Activated CD4-positive, alpha-beta T cell treated with anti-CD3 and anti-CD28 coated beads for 36 hours (primary cell): ENCODE measurements at regions not wholly inside any gene's neighbourhood (a gene's known extent, or its start where the extent isn't known, plus 50 kb on each side); places are given as distances from the start of the nearest gene placed in this dataset.

ENCODE experiments used
- ATAC-seq: fragments of 200-7000 bp; cut with Tn5 transposase; one replicate; pipeline ENCODE4 v1.10.0; 2021; ENCODE audit warnings: mild to moderate bottlenecking, moderate library complexity
- CTCF ChIA-PET: fragments of 350-600 bp; sonication (Branson Sonifier 250); formaldehyde crosslinking; loops from one replicate; lab custom pipeline; 2021; ENCODE audit warnings: antibody characterized with exemption; lab: Charles Lee
- POLR2A ChIA-PET: fragments of 350-600 bp; sonication (Branson Sonifier 250); formaldehyde crosslinking; loops from one replicate; lab custom pipeline; 2021; ENCODE audit warnings: antibody characterized with exemption, inconsistent platforms; lab: Charles Lee
- DNase-seq: peaks from one replicate; pipeline ENCODE4 v3.0.0-alpha.2; 2020
- H3K27ac Mint-ChIP-seq: one replicate; pipeline ENCODE4 v1.8.0; 2021; ENCODE audit warnings: mixed read lengths
- H3K27me3 Mint-ChIP-seq: one replicate; pipeline ENCODE4 v1.8.0; 2021; ENCODE audit warnings: mixed read lengths
- H3K36me3 Mint-ChIP-seq: one replicate; pipeline ENCODE4 v1.8.0; 2021; ENCODE audit warnings: low read depth, mixed read lengths
- H3K4me1 Mint-ChIP-seq: one replicate; pipeline ENCODE4 v1.8.0; 2021; ENCODE audit warnings: mixed read lengths
- H3K4me3 Mint-ChIP-seq: one replicate; pipeline ENCODE4 v1.8.0; 2021; ENCODE audit warnings: mild to moderate bottlenecking, moderate library complexity, mixed read lengths
- H3K9me3 Mint-ChIP-seq: one replicate; pipeline ENCODE4 v1.8.0; 2021; ENCODE audit warnings: low read depth, mixed read lengths
- intact Hi-C, 2 experiments: fragments of 100-400 bp; cut with DNase I in 1 of 2; cut with micrococcal nuclease in 1 of 2; formaldehyde crosslinking; loops; one replicate each; pipeline versions ENCODE4 v1.14.2 to v1.15.1; 2022 to 2024; cut with DNase I, micrococcal nuclease

GRCh38 chr18:60794802-60795201, 422.2 kb upstream of the MC4R start:
- ATAC-seq, result no peak
- no peak for DNase-seq
- POLR2A ChIA-PET, result no interaction called here
- intact Hi-C loops, result loop anchor here in 1 of 2 experiments (10.0 kb wide), 1 partner anchor 60 kb away; no protein-coding TSS in a partner anchor
- CTCF ChIA-PET, result no interaction called here
- no peak overlapping the region for H3K4me3 Mint-ChIP-seq
- H3K36me3 Mint-ChIP-seq, result no peaks in the 10 kb centered on the region
- no peak overlapping the region for H3K27ac Mint-ChIP-seq
- peaks cover 7% of the 10 kb centered on the region for H3K9me3 Mint-ChIP-seq
- no peaks in the 10 kb centered on the region for H3K27me3 Mint-ChIP-seq
- no peaks in the 10 kb centered on the region for H3K4me1 Mint-ChIP-seq

GRCh38 chr18:60804415-60804814, 431.8 kb upstream of the MC4R start:
- no peak overlapping the region for H3K27ac Mint-ChIP-seq

GRCh38 chr18:60809937-60810336, 437.4 kb upstream of the MC4R start:
- H3K27me3 Mint-ChIP-seq, result no peaks in the 10 kb centered on the region
- no peaks in the 10 kb centered on the region for H3K4me1 Mint-ChIP-seq
- intact Hi-C loops, result no loop called here
- no peak for DNase-seq
- ChIA-PET POLR2A (no interaction called here), CTCF (interaction anchor here (0.7 kb wide), 1 partner anchor 9 kb away, joined by 3 read pairs; no protein-coding TSS in a partner anchor)
- H3K4me3 Mint-ChIP-seq, result no peak overlapping the region
- no peak overlapping the region for H3K27ac Mint-ChIP-seq
- no peaks in the 10 kb centered on the region for H3K9me3 Mint-ChIP-seq
- H3K36me3 Mint-ChIP-seq, result no peaks in the 10 kb centered on the region
- no peak for ATAC-seq

More at GRCh38 chr18:60804415-60804814, 431.8 kb upstream of the MC4R start:
- Mint-ChIP-seq H3K4me1 (no peaks in the 10 kb centered on the region), H3K27me3 (no peaks in the 10 kb centered on the region), H3K4me3 (no peak overlapping the region), H3K9me3 (peaks cover 1% of the 10 kb centered on the region), H3K36me3 (no peaks in the 10 kb centered on the region)
- DNase-seq (no peak), ATAC-seq (no peak)
- intact Hi-C loops, result no loop called here
- CTCF ChIA-PET, result no interaction called here
- POLR2A ChIA-PET, result no interaction called here

GRCh38 chr18:60812921-60813320, 440.3 kb upstream of the MC4R start:
- Mint-ChIP-seq H3K4me3 (no peak overlapping the region), H3K4me1 (no peaks in the 10 kb centered on the region), H3K9me3 (peaks cover 6% of the 10 kb centered on the region), H3K27ac (no peak overlapping the region), H3K36me3 (no peaks in the 10 kb centered on the region), H3K27me3 (no peaks in the 10 kb centered on the region)
- ATAC-seq, result no peak
- DNase-seq, result no peak
- intact Hi-C loops, result no loop called here
- ChIA-PET POLR2A (interaction anchor here (0.6 kb wide), 1 partner anchor 599 kb away, joined by 3 read pairs; no protein-coding TSS in a partner anchor), CTCF (no interaction called here)

- Mint-ChIP-seq H3K27ac (no peak overlapping the region), H3K27me3 (no peaks in the 10 kb centered on the region), H3K4me3 (no peak overlapping the region), H3K9me3 (no peaks in the 10 kb centered on the region), H3K36me3 (no peaks in the 10 kb centered on the region), H3K4me1 (no peaks in the 10 kb centered on the region)
- intact Hi-C loops, result no loop called here
- ChIA-PET POLR2A (no interaction called here), CTCF (interaction anchor here (0.6 kb wide), 1 partner anchor 154 kb away, joined by 3 read pairs; no protein-coding TSS in a partner anchor)
- DNase-seq (no peak), ATAC-seq (no peak)
Measured at GRCh38 chr18:60826346-60826745, 453.8 kb upstream of the MC4R start.

GRCh38 chr18:60831971-60832370, 459.4 kb upstream of the MC4R start:
- Mint-ChIP-seq H3K27me3 (no peaks in the 10 kb centered on the region), H3K36me3 (no peaks in the 10 kb centered on the region), H3K4me1 (no peaks in the 10 kb centered on the region), H3K27ac (no peak overlapping the region), H3K4me3 (no peak overlapping the region), H3K9me3 (peaks cover 6% of the 10 kb centered on the region)
- ATAC-seq, result no peak
- CTCF ChIA-PET, result no interaction called here
- POLR2A ChIA-PET, result no interaction called here
- no peak for DNase-seq
- intact Hi-C loops, result no loop called here

- Mint-ChIP-seq H3K4me3 (no peak overlapping the region), H3K4me1 (no peaks in the 10 kb centered on the region), H3K9me3 (peaks cover 20% of the 10 kb centered on the region), H3K36me3 (no peaks in the 10 kb centered on the region), H3K27ac (no peak overlapping the region), H3K27me3 (no peaks in the 10 kb centered on the region)
- ChIA-PET CTCF (interaction anchor here (1.1 kb wide), 1 partner anchor 27 kb away, joined by 3 read pairs; no protein-coding TSS in a partner anchor), POLR2A (no interaction called here)
- intact Hi-C loops, result no loop called here
- DNase-seq, result no peak
- no peak for ATAC-seq
Measured at GRCh38 chr18:60838677-60839076, 466.1 kb upstream of the MC4R start.

- Mint-ChIP-seq H3K27ac (no peak overlapping the region), H3K36me3 (no peaks in the 10 kb centered on the region), H3K27me3 (no peaks in the 10 kb centered on the region), H3K4me3 (no peak overlapping the region), H3K9me3 (peaks cover 13% of the 10 kb centered on the region), H3K4me1 (no peaks in the 10 kb centered on the region)
- CTCF ChIA-PET, result no interaction called here
- intact Hi-C loops, result no loop called here
- POLR2A ChIA-PET, result no interaction called here
- no peak for ATAC-seq
- DNase-seq, result no peak
Measured at GRCh38 chr18:60846396-60846795, 473.8 kb upstream of the MC4R start.

- intact Hi-C loops, result no loop called here
- no peak for DNase-seq
- ChIA-PET POLR2A (no interaction called here), CTCF (no interaction called here)
- Mint-ChIP-seq H3K9me3 (peaks cover 3% of the 10 kb centered on the region), H3K27ac (no peak overlapping the region), H3K36me3 (no peaks in the 10 kb centered on the region), H3K4me1 (no peaks in the 10 kb centered on the region), H3K27me3 (no peaks in the 10 kb centered on the region), H3K4me3 (no peak overlapping the region)
- ATAC-seq, result no peak
Measured at GRCh38 chr18:60847517-60847916, 474.9 kb upstream of the MC4R start.

GRCh38 chr18:60861575-60861974, 471.7 kb upstream of the CDH20 start:
- Mint-ChIP-seq H3K36me3 (no peaks in the 10 kb centered on the region), H3K27ac (no peak overlapping the region), H3K4me3 (no peak overlapping the region), H3K4me1 (no peaks in the 10 kb centered on the region), H3K27me3 (no peaks in the 10 kb centered on the region), H3K9me3 (no peaks in the 10 kb centered on the region)
- no peak for DNase-seq
- ATAC-seq, result no peak
- ChIA-PET CTCF (no interaction called here), POLR2A (no interaction called here)
- intact Hi-C loops, result no loop called here

- Mint-ChIP-seq H3K27me3 (no peaks in the 10 kb centered on the region), H3K4me1 (no peaks in the 10 kb centered on the region), H3K4me3 (no peak overlapping the region), H3K36me3 (no peaks in the 10 kb centered on the region), H3K27ac (no peak overlapping the region), H3K9me3 (no peaks in the 10 kb centered on the region)
- no peak for DNase-seq
- ChIA-PET POLR2A (no interaction called here), CTCF (interaction anchor here (1.2 kb wide), 1 partner anchor 10 kb away, joined by 3 read pairs; no protein-coding TSS in a partner anchor)
- intact Hi-C loops, result no loop called here
- no peak for ATAC-seq
Measured at GRCh38 chr18:60862988-60863387, 470.2 kb upstream of the CDH20 start.

GRCh38 chr18:60865801-60866200, 467.4 kb upstream of the CDH20 start:
- Mint-ChIP-seq H3K9me3 (no peaks in the 10 kb centered on the region), H3K36me3 (no peaks in the 10 kb centered on the region), H3K27me3 (no peaks in the 10 kb centered on the region), H3K4me3 (no peak overlapping the region), H3K4me1 (no peaks in the 10 kb centered on the region), H3K27ac (no peak overlapping the region)
- CTCF ChIA-PET, result no interaction called here
- DNase-seq (no peak), ATAC-seq (no peak)
- POLR2A ChIA-PET, result no interaction called here
- intact Hi-C loops, result no loop called here
